WTC11 (cell line): ENCODE measurements at regions not wholly inside any gene's neighbourhood (a gene's known extent, or its start where the extent isn't known, plus 50 kb on each side); places are given as distances from the start of the nearest gene placed in this dataset.

ENCODE experiments used
- ARID4B ChIP-seq: sonication (generic); formaldehyde crosslinking; IDR thresholded peaks from 2 replicates; pipeline ENCODE4 v1.8.0; 2023; ENCODE audit warnings: missing genetic modification reagents, mild to moderate bottlenecking, borderline replicate concordance
- CREB1 ChIP-seq: sonication (generic); formaldehyde crosslinking; IDR thresholded peaks from 2 replicates; pipeline ENCODE4 v1.8.0; 2023; ENCODE audit warnings: mild to moderate bottlenecking, missing genetic modification reagents
- CREM ChIP-seq: sonication (generic); formaldehyde crosslinking; IDR thresholded peaks from 2 replicates; pipeline ENCODE4 v1.8.1; 2022; ENCODE audit warnings: mild to moderate bottlenecking, missing genetic modification reagents, moderate library complexity
- CTCF ChIP-seq: fragments of 200-600 bp; IDR thresholded peaks from 2 replicates; pipeline ENCODE4 v1.8.0; 2022; ENCODE audit warnings: antibody characterized with exemption
- E2F4 ChIP-seq: sonication (generic); formaldehyde crosslinking; IDR thresholded peaks from 2 replicates; pipeline ENCODE4 v1.8.1; 2022; ENCODE audit warnings: low read depth, mild to moderate bottlenecking, moderate library complexity, missing genetic modification reagents, borderline replicate concordance
- ERG ChIP-seq: fragments of 250-450 bp; sonication (Bioruptor Pico); IDR thresholded peaks from 2 replicates; pipeline ENCODE4 v1.8.0; 2021; ENCODE audit warnings: mild to moderate bottlenecking
- FOXJ3 ChIP-seq: sonication (generic); formaldehyde crosslinking; IDR thresholded peaks from 2 replicates; pipeline ENCODE4 v1.9.0; 2021; ENCODE audit warnings: missing genetic modification reagents, mild to moderate bottlenecking, borderline replicate concordance
- HMGA2 ChIP-seq: fragments of 250-450 bp; sonication (Bioruptor Pico); IDR thresholded peaks from 2 replicates; pipeline ENCODE4 v1.4.0; 2021; ENCODE audit warnings: mild to moderate bottlenecking, moderate library complexity
- MAX ChIP-seq: sonication (generic); formaldehyde crosslinking; IDR thresholded peaks from 2 replicates; pipeline ENCODE4 v1.8.0; 2022; ENCODE audit warnings: mild to moderate bottlenecking, missing genetic modification reagents
- MXD4 ChIP-seq: fragments of 250-450 bp; sonication (Bioruptor Pico); IDR thresholded peaks from 2 replicates; pipeline ENCODE4 v1.8.0; 2021; ENCODE audit warnings: mild to moderate bottlenecking, moderate library complexity, borderline replicate concordance
- MYBL2 ChIP-seq: sonication (generic); formaldehyde crosslinking; IDR thresholded peaks from 2 replicates; pipeline ENCODE4 v1.8.1; 2023; ENCODE audit warnings: mild to moderate bottlenecking, moderate library complexity, missing genetic modification reagents
- RELA ChIP-seq: sonication (generic); formaldehyde crosslinking; IDR thresholded peaks from 2 replicates; pipeline ENCODE4 v1.8.1; 2022; ENCODE audit warnings: missing genetic modification reagents, mild to moderate bottlenecking, borderline replicate concordance
- RORB ChIP-seq: fragments of 250-450 bp; sonication (Bioruptor Pico); IDR thresholded peaks from 2 replicates; pipeline ENCODE4 v1.9.0; 2021; ENCODE audit warnings: mild to moderate bottlenecking
- SMAD4 ChIP-seq: sonication (generic); formaldehyde crosslinking; IDR thresholded peaks from 2 replicates; pipeline ENCODE4 v1.8.0; 2022; ENCODE audit warnings: mild to moderate bottlenecking, missing genetic modification reagents
- TCF7 ChIP-seq: sonication (generic); formaldehyde crosslinking; IDR thresholded peaks from 2 replicates; pipeline ENCODE4 v1.8.0; 2022; ENCODE audit warnings: mild to moderate bottlenecking, low read depth, missing genetic modification reagents, moderate library complexity
- TEAD1 ChIP-seq: sonication (generic); formaldehyde crosslinking; IDR thresholded peaks from 2 replicates; pipeline ENCODE4 v1.8.0; 2022; ENCODE audit warnings: mild to moderate bottlenecking, missing genetic modification reagents
- USF1 ChIP-seq: sonication (generic); formaldehyde crosslinking; IDR thresholded peaks from 2 replicates; pipeline ENCODE4 v1.8.0; 2022; ENCODE audit warnings: mild to moderate bottlenecking, missing genetic modification reagents
- USF2 ChIP-seq: sonication (generic); formaldehyde crosslinking; IDR thresholded peaks from 2 replicates; pipeline ENCODE4 v1.8.1; 2023; ENCODE audit warnings: mild to moderate bottlenecking, missing genetic modification reagents, moderate library complexity
- ZNF396 ChIP-seq: fragments of 250-450 bp; sonication (Bioruptor Pico); IDR thresholded peaks from 2 replicates; pipeline ENCODE4 v1.8.0; 2021; ENCODE audit warnings: mild to moderate bottlenecking, moderate library complexity, borderline replicate concordance
- TF ChIP-seq, protein P1 (sequence below): sonication (generic); formaldehyde crosslinking; IDR thresholded peaks from 2 replicates; pipeline ENCODE4 v1.8.0; 2023; ENCODE audit warnings: missing genetic modification reagents
- TF ChIP-seq, protein P2 (sequence below): sonication (generic); formaldehyde crosslinking; IDR thresholded peaks from 2 replicates; pipeline ENCODE4 v1.8.1; 2022; ENCODE audit warnings: missing genetic modification reagents, borderline replicate concordance
- TF ChIP-seq, protein P3 (sequence below): sonication (generic); formaldehyde crosslinking; IDR thresholded peaks from 2 replicates; pipeline ENCODE4 v1.8.1; 2023; ENCODE audit warnings: mild to moderate bottlenecking, moderate library complexity, missing genetic modification reagents

GRCh38 chrX:39688576-39689375 is 409.0 kb downstream of the BCOR start (continued):
- 0 out of 2 replicates have a peak, but pooled peaks have one; percentile 28 for TF ChIP-seq ARID4B
- TF ChIP-seq, protein P1, sequence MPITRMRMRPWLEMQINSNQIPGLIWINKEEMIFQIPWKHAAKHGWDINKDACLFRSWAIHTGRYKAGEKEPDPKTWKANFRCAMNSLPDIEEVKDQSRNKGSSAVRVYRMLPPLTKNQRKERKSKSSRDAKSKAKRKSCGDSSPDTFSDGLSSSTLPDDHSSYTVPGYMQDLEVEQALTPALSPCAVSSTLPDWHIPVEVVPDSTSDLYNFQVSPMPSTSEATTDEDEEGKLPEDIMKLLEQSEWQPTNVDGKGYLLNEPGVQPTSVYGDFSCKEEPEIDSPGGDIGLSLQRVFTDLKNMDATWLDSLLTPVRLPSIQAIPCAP = peak; percentile 85; the same call in 1 of the 2 replicates
- no peak for TF ChIP-seq CREM (CRISPR knock-in tag)
- TF ChIP-seq MXD4 (CRISPR knock-in tag) = no peak
- TF ChIP-seq, protein P2, sequence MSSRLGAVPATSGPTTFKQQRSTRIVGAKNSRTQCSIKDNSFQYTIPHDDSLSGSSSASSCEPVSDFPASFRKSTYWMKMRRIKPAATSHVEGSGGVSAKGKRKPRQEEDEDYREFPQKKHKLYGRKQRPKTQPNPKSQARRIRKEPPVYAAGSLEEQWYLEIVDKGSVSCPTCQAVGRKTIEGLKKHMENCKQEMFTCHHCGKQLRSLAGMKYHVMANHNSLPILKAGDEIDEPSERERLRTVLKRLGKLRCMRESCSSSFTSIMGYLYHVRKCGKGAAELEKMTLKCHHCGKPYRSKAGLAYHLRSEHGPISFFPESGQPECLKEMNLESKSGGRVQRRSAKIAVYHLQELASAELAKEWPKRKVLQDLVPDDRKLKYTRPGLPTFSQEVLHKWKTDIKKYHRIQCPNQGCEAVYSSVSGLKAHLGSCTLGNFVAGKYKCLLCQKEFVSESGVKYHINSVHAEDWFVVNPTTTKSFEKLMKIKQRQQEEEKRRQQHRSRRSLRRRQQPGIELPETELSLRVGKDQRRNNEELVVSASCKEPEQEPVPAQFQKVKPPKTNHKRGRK (CRISPR knock-in tag) = no peak
- TF ChIP-seq TCF7 (CRISPR knock-in tag) = no peak
- peak; percentile 27; the same call in 1 of the 2 replicates for TF ChIP-seq USF1 (CRISPR knock-in tag)
- TF ChIP-seq, protein P3, sequence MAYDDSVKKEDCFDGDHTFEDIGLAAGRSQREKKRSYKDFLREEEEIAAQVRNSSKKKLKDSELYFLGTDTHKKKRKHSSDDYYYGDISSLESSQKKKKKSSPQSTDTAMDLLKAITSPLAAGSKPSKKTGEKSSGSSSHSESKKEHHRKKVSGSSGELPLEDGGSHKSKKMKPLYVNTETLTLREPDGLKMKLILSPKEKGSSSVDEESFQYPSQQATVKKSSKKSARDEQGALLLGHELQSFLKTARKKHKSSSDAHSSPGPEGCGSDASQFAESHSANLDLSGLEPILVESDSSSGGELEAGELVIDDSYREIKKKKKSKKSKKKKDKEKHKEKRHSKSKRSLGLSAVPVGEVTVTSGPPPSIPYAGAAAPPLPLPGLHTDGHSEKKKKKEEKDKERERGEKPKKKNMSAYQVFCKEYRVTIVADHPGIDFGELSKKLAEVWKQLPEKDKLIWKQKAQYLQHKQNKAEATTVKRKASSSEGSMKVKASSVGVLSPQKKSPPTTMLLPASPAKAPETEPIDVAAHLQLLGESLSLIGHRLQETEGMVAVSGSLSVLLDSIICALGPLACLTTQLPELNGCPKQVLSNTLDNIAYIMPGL (CRISPR knock-in tag) = no peak
- no peak for TF ChIP-seq FOXJ3
- TF ChIP-seq ZNF396 (CRISPR knock-in tag) = no peak
- TF ChIP-seq E2F4 (CRISPR knock-in tag) = no peak
- TF ChIP-seq MAX (CRISPR knock-in tag) = peak; percentile 92
- TF ChIP-seq TEAD1 (CRISPR knock-in tag) = peak; percentile 31; the same call in 1 of the 2 replicates
- TF ChIP-seq MYBL2 (CRISPR knock-in tag) = peak; percentile 45
- 0 out of 2 replicates have a peak, but pooled peaks have one; percentile 15 for TF ChIP-seq RELA (CRISPR knock-in tag)
- TF ChIP-seq HMGA2 (CRISPR knock-in tag) = no peak
- TF ChIP-seq USF2 (CRISPR knock-in tag) = peak; percentile 49
- TF ChIP-seq CTCF = no peak
- TF ChIP-seq RORB = no peak
- TF ChIP-seq CREB1 (CRISPR knock-in tag) = no peak
- TF ChIP-seq ERG (CRISPR knock-in tag) = no peak
- no peak for TF ChIP-seq SMAD4 (CRISPR knock-in tag)
